K562 (cell line): ENCODE measurements at regions not wholly inside any gene's neighbourhood (a gene's known extent, or its start where the extent isn't known, plus 50 kb on each side); places are given as distances from the start of the nearest gene placed in this dataset.

ENCODE experiments used
- ATAC-seq: fragments of 200-7000 bp; cut with Tn5 transposase; 3 replicates; pipeline ENCODE4 v1.9.1; 2020; ENCODE audit warnings: moderate library complexity
- BruUV-seq: library from RNA; stranded (reverse); fragments of 400-500 nt; replicated peaks from 2 replicates; lab custom pipeline; 2021; lab: Mats Ljungman, UMichigan
- CTCF ChIA-PET: fragments of 300-600 bp; formaldehyde crosslinking; extraction: SDS; loops from one replicate; lab custom pipeline; 2021; ENCODE audit warnings: low intra/inter-chr PET ratio; lab: Yijun Ruan, JAX
- POLR2A ChIA-PET: fragments of 300-600, 350-650 bp; sonication (Branson Sonifier 250); formaldehyde crosslinking; extraction: SDS; loops from one replicate; lab custom pipeline; 2021; ENCODE audit warnings: antibody characterized with exemption, inconsistent platforms; lab: Yijun Ruan, JAX
- DNase-seq, 4 experiments: peaks; one replicate each; pipeline versions ENCODE4 v3.0.0 to v3.0.0-alpha.2; 2011 to 2018; ENCODE audit warnings: low spot score in 3 of 4, mixed read lengths in 3 of 4; ENCODE audit errors: extremely low read depth in 1 of 4
- FAIRE-seq: peaks from 2 replicates; lab custom pipeline; 2011; peaks lifted over from hg19 to GRCh38; lab: Jason Lieb, UNC
- H2AFZ ChIP-seq: 2 replicates; pipeline ENCODE4 v1.6.0; 2011; ENCODE audit warnings: low read depth, low read length, control low read depth, inconsistent platforms
- H3K27ac ChIP-seq: fragments of 200-600 bp; 3 replicates; pipeline ENCODE4 v1.8.0; 2011; ENCODE audit warnings: low read depth, mild to moderate bottlenecking, control low read depth, inconsistent platforms, low read length, moderate library complexity, mixed read lengths; ENCODE audit errors: extremely low read depth
- H3K27me3 ChIP-seq, 2 experiments: fragments of 300-600 bp in 1 of 2; 2 replicates in 1 of 2; 3 replicates in 1 of 2; pipeline versions ENCODE4 v1.6.0 to v1.8.0; 2011; ENCODE audit warnings: inconsistent platforms in 2 of 2, low read length in 2 of 2, mild to moderate bottlenecking in 1 of 2, mixed read lengths in 1 of 2, moderate library complexity in 1 of 2; ENCODE audit not compliant: control insufficient read depth in 2 of 2, insufficient read depth in 2 of 2
- H3K36me3 ChIP-seq: fragments of 300-600 bp; 3 replicates; pipeline ENCODE4 v1.8.0; 2011; ENCODE audit warnings: mild to moderate bottlenecking, low read length, inconsistent platforms; ENCODE audit not compliant: control insufficient read depth, insufficient read depth
- H3K4me1 ChIP-seq, 2 experiments: fragments of 200-600 bp in 1 of 2; replicated peaks in 1 of 2; 2 replicates in 1 of 2; 3 replicates in 1 of 2; pipeline versions ENCODE4 v1.5.1 to v1.8.0; 2011; ENCODE audit warnings: inconsistent platforms in 2 of 2, low read length in 2 of 2, mild to moderate bottlenecking in 1 of 2, mixed read lengths in 1 of 2, moderate library complexity in 1 of 2; ENCODE audit not compliant: control insufficient read depth in 2 of 2, insufficient read depth in 2 of 2
- H3K4me2 ChIP-seq: 2 replicates; pipeline ENCODE4 v1.6.1; 2011; ENCODE audit warnings: low read length, control low read depth, inconsistent platforms, mixed read lengths; ENCODE audit not compliant: insufficient read depth
- H3K4me3 ChIP-seq: fragments of 200-600 bp; sonication (generic), shearing (Covaris generic); 2 replicates; pipeline ENCODE4 v1.5.1; 2016; ENCODE audit warnings: control low read depth, inconsistent platforms
- H3K79me2 ChIP-seq: fragments of 200-600 bp; 3 replicates; pipeline ENCODE4 v1.8.0; 2011; ENCODE audit warnings: low read length, inconsistent platforms; ENCODE audit not compliant: control insufficient read depth, insufficient read depth
- H3K9ac ChIP-seq, 2 experiments: 2 replicates each; pipeline versions ENCODE4 v1.6.0 to v1.6.1; 2011; ENCODE audit warnings: low read depth in 2 of 2, low read length in 2 of 2, control low read depth in 1 of 2, inconsistent platforms in 1 of 2, mild to moderate bottlenecking in 1 of 2, mixed read lengths in 1 of 2; ENCODE audit not compliant: insufficient read depth in 1 of 2
- H3K9me1 ChIP-seq: one replicate; pipeline ENCODE4 v1.6.0; 2011; ENCODE audit warnings: inconsistent platforms, mild to moderate bottlenecking, low read length, moderate library complexity; ENCODE audit not compliant: control insufficient read depth, insufficient read depth
- H3K9me3 ChIP-seq: replicated peaks from 2 replicates; pipeline ENCODE4 v1.5.1; 2011; ENCODE audit warnings: low read depth, low read length, inconsistent platforms; ENCODE audit not compliant: control insufficient read depth, insufficient read depth
- H4K20me1 ChIP-seq: replicated peaks from 2 replicates; pipeline ENCODE4 v1.6.1; 2011; ENCODE audit warnings: low read length, inconsistent platforms, mixed read lengths; ENCODE audit not compliant: control insufficient read depth, insufficient read depth
- MAFK ChIP-seq: IDR thresholded peaks from 2 replicates; pipeline ENCODE4 v1.6.1; 2011; ENCODE audit warnings: low read length, improper control_type of control experiment
- NCOA6 ChIP-seq: fragments of 450-650 bp; IDR thresholded peaks from 2 replicates; pipeline ENCODE4 v1.6.1; 2017; ENCODE audit warnings: mild to moderate bottlenecking
- RFX1 ChIP-seq: fragments of 450-650 bp; IDR thresholded peaks from 2 replicates; pipeline ENCODE4 v1.6.1; 2016; ENCODE audit warnings: mild to moderate bottlenecking, moderate library complexity
- SMARCA5 ChIP-seq: fragments of 450-650 bp; IDR thresholded peaks from 2 replicates; pipeline ENCODE4 v1.6.1; 2016
- ZKSCAN8 ChIP-seq: fragments of 200-800 bp; sonication (Bioruptor generic); IDR thresholded peaks from 2 replicates; pipeline ENCODE4 v1.6.1; 2016; ENCODE audit warnings: missing genetic modification characterization, missing compliant biosample characterization
- ZNF134 ChIP-seq: fragments of 250-450 bp; sonication (Bioruptor Pico); conservative IDR thresholded peaks from 2 replicates; pipeline ENCODE4 v1.4.0; 2020
- ZNF174 ChIP-seq: fragments of 250-450 bp; sonication (Bioruptor Pico); IDR thresholded peaks from 2 replicates; pipeline ENCODE4 v1.4.0; 2020; ENCODE audit warnings: mild to moderate bottlenecking
- WGBS: fragments of 100-300 bp; shearing (Covaris generic); methylation state at CpG from one replicate; pipeline ENCODE4 v1.1.6; 2016; ENCODE audit warnings: low coverage, mixed read lengths; ENCODE audit not compliant: insufficient coverage; ENCODE audit errors: missing lambda C conversion rate; 5-methylcytosine and 5-hydroxymethylcytosine counted together
- in situ Hi-C: fragments of 300-500 bp; cut with MboI; formaldehyde crosslinking; loops from 4 replicates; pipeline ENCODE4 v1.15.0; 2018; ENCODE audit warnings: inconsistent platforms, mixed read lengths
- intact Hi-C: fragments of 100-400 bp; cut with micrococcal nuclease; formaldehyde crosslinking; loops from 2 replicates; pipeline ENCODE4 v1.14.2; 2022
- TF ChIP-seq, protein P1 (sequence below): sonication (generic); formaldehyde crosslinking; IDR thresholded peaks from 2 replicates; pipeline ENCODE4 v1.9.0; 2022; ENCODE audit warnings: mild to moderate bottlenecking, missing genetic modification reagents
- TF ChIP-seq, protein P2 (sequence below): fragments of 250-450 bp; sonication (Bioruptor Pico); IDR thresholded peaks from 2 replicates; pipeline ENCODE4 v1.5.1; 2021; ENCODE audit warnings: mild to moderate bottlenecking

DNA sequence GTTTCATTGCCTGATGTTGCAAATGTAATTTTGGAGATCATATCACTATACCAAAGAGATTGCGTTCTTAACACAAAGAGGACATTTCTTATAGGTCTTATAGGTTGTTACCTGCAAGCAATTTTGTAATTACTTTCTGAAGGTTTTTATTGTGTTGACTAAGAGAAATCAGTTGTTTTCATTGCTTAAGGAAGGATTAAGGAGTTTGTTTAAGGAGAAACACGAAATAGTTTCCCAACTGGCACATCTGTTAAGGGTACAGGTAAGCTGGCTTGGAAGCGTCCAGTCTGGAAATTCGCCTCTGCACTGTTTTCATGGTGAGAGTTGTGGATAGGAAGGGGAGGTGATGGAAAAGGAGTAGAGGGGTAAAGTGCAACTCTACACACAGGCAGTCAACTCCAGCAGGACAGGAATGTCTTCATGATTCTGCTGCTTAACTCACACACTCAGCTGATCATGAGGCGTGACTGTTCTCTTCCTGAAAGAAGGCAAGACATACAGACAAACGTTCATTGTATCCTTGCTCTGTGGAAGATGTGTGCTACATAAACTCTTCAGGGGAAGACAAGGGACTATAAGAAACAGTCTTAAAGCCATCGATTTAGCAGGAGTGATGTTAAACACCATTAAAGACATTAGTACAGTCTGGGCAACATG lies 61.4 kb upstream of the ACSL3 start:
- 37% methylated on average over 7 of the region's 7 CpGs for WGBS
- CTCF ChIA-PET: no interaction called here
- no peak for FAIRE-seq
- Histone ChIP-seq H3K4me1 (peaks cover 0 to 6% of the 10 kb centered on the region in 2 experiments; a peak in 4 of 5 replicates), H3K79me2 (no peaks in the 10 kb centered on the region), H3K4me2 (no peak overlapping the region), H4K20me1 (no peaks in the 10 kb centered on the region), H3K27me3 (no peaks in the 10 kb centered on the region), H3K9me3 (no peaks in the 10 kb centered on the region), H3K36me3 (no peaks in the 10 kb centered on the region), H3K27ac (no peak overlapping the region), H3K4me3 (no peak overlapping the region), H3K9ac (no peak overlapping the region), H3K9me1 (no peaks in the 10 kb centered on the region), H2AFZ (peak overlapping the region; percentile 44; the same call in 1 of the 2 replicates)
- POLR2A ChIA-PET: no interaction called here
- intact Hi-C loops: loop anchor here (5.0 kb wide), 2 partner anchors 92 to 103 kb away; no protein-coding TSS in a partner anchor
- ATAC-seq: no peak
- TF ChIP-seq, protein P1, sequence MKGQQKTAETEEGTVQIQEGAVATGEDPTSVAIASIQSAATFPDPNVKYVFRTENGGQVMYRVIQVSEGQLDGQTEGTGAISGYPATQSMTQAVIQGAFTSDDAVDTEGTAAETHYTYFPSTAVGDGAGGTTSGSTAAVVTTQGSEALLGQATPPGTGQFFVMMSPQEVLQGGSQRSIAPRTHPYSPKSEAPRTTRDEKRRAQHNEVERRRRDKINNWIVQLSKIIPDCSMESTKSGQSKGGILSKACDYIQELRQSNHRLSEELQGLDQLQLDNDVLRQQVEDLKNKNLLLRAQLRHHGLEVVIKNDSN (CRISPR knock-in tag): no peak
- TF ChIP-seq, protein P2, sequence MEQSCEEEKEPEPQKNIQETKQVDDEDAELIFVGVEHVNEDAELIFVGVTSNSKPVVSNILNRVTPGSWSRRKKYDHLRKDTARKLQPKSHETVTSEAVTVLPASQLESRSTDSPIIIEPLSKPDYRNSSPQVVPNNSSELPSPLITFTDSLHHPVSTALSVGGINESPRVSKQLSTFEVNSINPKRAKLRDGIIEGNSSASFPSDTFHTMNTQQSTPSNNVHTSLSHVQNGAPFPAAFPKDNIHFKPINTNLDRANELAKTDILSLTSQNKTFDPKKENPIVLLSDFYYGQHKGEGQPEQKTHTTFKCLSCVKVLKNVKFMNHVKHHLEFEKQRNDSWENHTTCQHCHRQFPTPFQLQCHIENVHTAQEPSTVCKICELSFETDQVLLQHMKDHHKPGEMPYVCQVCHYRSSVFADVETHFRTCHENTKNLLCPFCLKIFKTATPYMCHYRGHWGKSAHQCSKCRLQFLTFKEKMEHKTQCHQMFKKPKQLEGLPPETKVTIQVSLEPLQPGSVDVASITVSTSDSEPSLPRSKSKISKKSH (CRISPR knock-in tag): no peak
- TF ChIP-seq ZNF174 (CRISPR knock-in tag) (no peak), RFX1 (no peak), ZKSCAN8 (CRISPR knock-in tag) (no peak), MAFK (no peak), SMARCA5 (no peak), ZNF134 (CRISPR knock-in tag) (no peak), NCOA6 (no peak)
- in situ Hi-C loops: no loop called here
- no peak for DNase-seq
- no TSS peak for BruUV-seq
